H1 (cell line): ENCODE measurements at regions not wholly inside any gene's neighbourhood (a gene's known extent, or its start where the extent isn't known, plus 50 kb on each side); places are given as distances from the start of the nearest gene placed in this dataset.
A peak's percentile ranks its signal among the peaks of the same experiment; 100 is the strongest.

Experiments
- CTCF ChIA-PET: fragments of 300-600 bp; sonication (Branson Sonifier 250); formaldehyde crosslinking; loops from one replicate; lab custom pipeline; 2021; ENCODE audit not compliant: partially characterized antibody; lab: Charles Lee
- POLR2A ChIA-PET: fragments of 300-600 bp; sonication (Branson Sonifier 250); formaldehyde crosslinking; loops from one replicate; lab custom pipeline; 2021; ENCODE audit warnings: inconsistent platforms; ENCODE audit not compliant: partially characterized antibody; lab: Charles Lee
- DNase-seq, 2 experiments: peaks; one replicate each; pipeline versions ENCODE4 v3.0.0 to v3.0.0-alpha.2; 2010 to 2022; ENCODE audit warnings: low spot score in 2 of 2, low read depth in 1 of 2, mixed read lengths in 1 of 2
- FAIRE-seq: peaks from 2 replicates; lab custom pipeline; 2011; peaks lifted over from hg19 to GRCh38; lab: Jason Lieb, UNC
- H2AFZ ChIP-seq: 2 replicates; pipeline ENCODE4 v1.8.1; 2012; ENCODE audit warnings: low read length, inconsistent platforms
- H2AK5ac ChIP-seq: 2 replicates; pipeline ENCODE4 v1.6.1; 2013; ENCODE audit warnings: low read depth, low read length
- H2BK120ac ChIP-seq: replicated peaks from 2 replicates; pipeline ENCODE3; 2013; ENCODE audit warnings: low read depth, low read length, inconsistent platforms
- H2BK12ac ChIP-seq: 2 replicates; pipeline ENCODE4 v1.6.1; 2013; ENCODE audit warnings: low read depth, low read length
- H2BK15ac ChIP-seq: 2 replicates; pipeline ENCODE4 v1.6.1; 2013; ENCODE audit warnings: low read length
- H2BK20ac ChIP-seq: 2 replicates; pipeline ENCODE4 v1.6.1; 2013; ENCODE audit warnings: low read length
- H2BK5ac ChIP-seq: 2 replicates; pipeline ENCODE4 v1.6.1; 2013; ENCODE audit warnings: low read depth, low read length
- H3K14ac ChIP-seq: 2 replicates; pipeline ENCODE4 v1.6.1; 2013; ENCODE audit warnings: inconsistent platforms; ENCODE audit not compliant: insufficient read length
- H3K18ac ChIP-seq: 2 replicates; pipeline ENCODE4 v1.6.1; 2013; ENCODE audit warnings: low read length; ENCODE audit errors: extremely low read depth
- H3K23ac ChIP-seq: 2 replicates; pipeline ENCODE4 v1.6.1; 2013; ENCODE audit warnings: inconsistent platforms; ENCODE audit not compliant: insufficient read length
- H3K23me2 ChIP-seq: 2 replicates; pipeline ENCODE4 v1.6.1; 2013; ENCODE audit warnings: low read depth, low read length
- H3K27ac ChIP-seq: 2 replicates; pipeline ENCODE4 v1.6.1; 2011; ENCODE audit warnings: low read depth, low read length, inconsistent platforms
- H3K27me3 ChIP-seq, 4 experiments: replicated peaks in 1 of 4; 1 replicate in 1 of 4; 2 replicates in 3 of 4; pipeline versions ENCODE4 v1.6.1 to v1.8.1; 2011 to 2013; ENCODE audit warnings: low read length in 3 of 4, mild to moderate bottlenecking in 3 of 4, inconsistent platforms in 2 of 4, mixed read lengths in 2 of 4, moderate library complexity in 1 of 4; ENCODE audit not compliant: control insufficient read depth in 3 of 4, insufficient read depth in 3 of 4; ENCODE audit errors: extremely low read depth in 1 of 4
- H3K36me3 ChIP-seq, 4 experiments: 2 replicates each; pipeline versions ENCODE4 v1.6.1 to v1.8.1; 2011 to 2013; ENCODE audit warnings: mild to moderate bottlenecking in 4 of 4, low read length in 3 of 4, moderate library complexity in 2 of 4, control low read depth in 1 of 4, inconsistent platforms in 1 of 4; ENCODE audit not compliant: insufficient read depth in 4 of 4, control insufficient read depth in 2 of 4
- H3K4ac ChIP-seq: replicated peaks from 2 replicates; pipeline ENCODE3; 2013; ENCODE audit warnings: low read length, low read depth, mixed read lengths, inconsistent platforms; ENCODE audit not compliant: insufficient read length
- H3K4me1 ChIP-seq, 4 experiments: replicated peaks in 1 of 4; 1 replicate in 1 of 4; 2 replicates in 3 of 4; pipeline versions ENCODE4 v1.6.1 to v1.8.1; 2011 to 2013; ENCODE audit warnings: low read length in 3 of 4, inconsistent platforms in 2 of 4, mixed read lengths in 1 of 4; ENCODE audit not compliant: insufficient read depth in 4 of 4, control insufficient read depth in 3 of 4
- H3K4me2 ChIP-seq, 2 experiments: 2 replicates each; pipeline versions ENCODE4 v1.6.1 to v1.8.1; 2011 to 2013; ENCODE audit warnings: low read depth in 2 of 2, low read length in 2 of 2, control low read depth in 1 of 2, inconsistent platforms in 1 of 2, mild to moderate bottlenecking in 1 of 2; ENCODE audit not compliant: insufficient read depth in 1 of 2
- H3K4me3 ChIP-seq, 4 experiments: fragments of 200-600, 300-600 bp in 1 of 4; sonication (generic), shearing (Covaris generic), sonication (Bioruptor Twin) in 1 of 4; 2 replicates each; pipeline versions ENCODE4 v1.5.1 to v1.8.1; 2011 to 2016; ENCODE audit warnings: low read length in 4 of 4, low read depth in 3 of 4, control low read depth in 2 of 4, inconsistent platforms in 2 of 4, mild to moderate bottlenecking in 2 of 4, mixed read lengths in 1 of 4, moderate library complexity in 1 of 4; ENCODE audit not compliant: insufficient read depth in 2 of 4; ENCODE audit errors: extremely low read depth in 1 of 4
- H3K56ac ChIP-seq: replicated peaks from 2 replicates; pipeline ENCODE3; 2013; ENCODE audit warnings: low read depth, mild to moderate bottlenecking, mixed read lengths, low read length, inconsistent platforms; ENCODE audit not compliant: insufficient read length
- H3K79me1 ChIP-seq: 2 replicates; pipeline ENCODE4 v1.6.1; 2013; ENCODE audit warnings: low read depth, low read length, control low read depth
- H3K79me2 ChIP-seq, 2 experiments: 2 replicates each; pipeline versions ENCODE4 v1.6.1 to v1.8.1; 2012 to 2013; ENCODE audit warnings: low read length in 2 of 2, mild to moderate bottlenecking in 2 of 2, inconsistent platforms in 1 of 2; ENCODE audit not compliant: insufficient read depth in 2 of 2, control insufficient read depth in 1 of 2
- H3K9ac ChIP-seq, 4 experiments: replicated peaks in 1 of 4; 1 replicate in 1 of 4; 2 replicates in 3 of 4; pipeline versions ENCODE4 v1.6.1 to v1.8.1; 2011 to 2013; ENCODE audit warnings: low read depth in 3 of 4, low read length in 3 of 4, control low read depth in 2 of 4, mild to moderate bottlenecking in 2 of 4, moderate library complexity in 2 of 4, inconsistent platforms in 1 of 4; ENCODE audit errors: extremely low read depth in 1 of 4
- H3K9me3 ChIP-seq, 2 experiments: 2 replicates each; pipeline versions ENCODE4 v1.6.1 to v1.8.1; 2012 to 2013; ENCODE audit warnings: mild to moderate bottlenecking in 2 of 2, moderate library complexity in 2 of 2, control low read depth in 1 of 2, inconsistent platforms in 1 of 2, low read depth in 1 of 2, low read length in 1 of 2, mixed read lengths in 1 of 2; ENCODE audit not compliant: insufficient read depth in 2 of 2
- H4K20me1 ChIP-seq, 2 experiments: replicated peaks in 1 of 2; 2 replicates each; pipeline versions ENCODE3 to v1.8.1; 2011 to 2013; ENCODE audit warnings: inconsistent platforms in 2 of 2, low read length in 2 of 2, mild to moderate bottlenecking in 1 of 2; ENCODE audit not compliant: insufficient read depth in 2 of 2, control insufficient read depth in 1 of 2
- H4K5ac ChIP-seq: 2 replicates; pipeline ENCODE4 v1.6.1; 2013; ENCODE audit warnings: low read length, low read depth, mixed read lengths, inconsistent platforms; ENCODE audit not compliant: insufficient read length
- H4K8ac ChIP-seq: 2 replicates; pipeline ENCODE4 v1.8.0; 2013; ENCODE audit warnings: mild to moderate bottlenecking, moderate library complexity, low read length, inconsistent platforms; ENCODE audit not compliant: insufficient read depth; ENCODE audit errors: extremely low read depth
- H4K91ac ChIP-seq: replicated peaks from 2 replicates; pipeline ENCODE3; 2013; ENCODE audit warnings: low read length, mixed read lengths, inconsistent platforms; ENCODE audit not compliant: insufficient read length
- CBX5 ChIP-seq: fragments of 300-800, 300-1000 bp; sonication (generic); IDR thresholded peaks from 2 replicates; pipeline ENCODE4 v1.7.1; 2016; ENCODE audit warnings: antibody characterized with exemption, low read length, low read depth
- CEBPB ChIP-seq: IDR thresholded peaks from 2 replicates; pipeline ENCODE4 v1.6.1; 2012; ENCODE audit warnings: low read depth, low read length
- RAD21 ChIP-seq, 2 experiments: IDR thresholded peaks in 1 of 2; conservative IDR thresholded peaks in 1 of 2; 2 replicates each; pipeline ENCODE4 v1.6.1; 2011; ENCODE audit warnings: low read depth in 2 of 2, low read length in 2 of 2, improper control_type of control experiment in 1 of 2, inconsistent platforms in 1 of 2, mild to moderate bottlenecking in 1 of 2, moderate library complexity in 1 of 2
- SIX5 ChIP-seq: IDR thresholded peaks from 2 replicates; pipeline ENCODE4 v1.6.1; 2011; ENCODE audit warnings: mild to moderate bottlenecking, low read depth, low read length
- TAF7 ChIP-seq: optimal IDR thresholded peaks from 2 replicates; pipeline ENCODE3; 2011; ENCODE audit warnings: low read depth, mild to moderate bottlenecking, inconsistent platforms, low read length, moderate library complexity, borderline replicate concordance
- TEAD4 ChIP-seq: IDR thresholded peaks from 2 replicates; pipeline ENCODE4 v1.6.1; 2012; ENCODE audit warnings: low read depth, low read length, inconsistent platforms, mixed read lengths
- WGBS, 2 experiments: shearing (Covaris generic) in 1 of 2; methylation state at CpG; one replicate each; pipeline versions ENCODE4 v1.1.6 to v1.1.7; 2013 to 2015; ENCODE audit warnings: low lambda C conversion rate in 2 of 2, mixed read lengths in 2 of 2, inconsistent platforms in 1 of 2, low coverage in 1 of 2, missing lambda C conversion rate in 1 of 2; ENCODE audit not compliant: insufficient replicate concordance in 2 of 2, insufficient coverage in 1 of 2, insufficient read length in 1 of 2; ENCODE audit errors: extremely low coverage in 1 of 2, missing lambda C conversion rate in 1 of 2; 5-methylcytosine and 5-hydroxymethylcytosine counted together
- TF ChIP-seq, protein P1 (sequence below), 3 experiments: IDR thresholded peaks; 1 replicate in 2 of 3; 2 replicates in 1 of 3; pipeline versions ENCODE4 v1.5.1 to v1.6.1; 2011; ENCODE audit warnings: low read length in 3 of 3, mild to moderate bottlenecking in 3 of 3, inconsistent platforms in 2 of 3, low read depth in 1 of 3, moderate library complexity in 1 of 3; ENCODE audit not compliant: insufficient read depth in 1 of 3; ENCODE audit errors: control extremely low read depth in 1 of 3

DNA sequence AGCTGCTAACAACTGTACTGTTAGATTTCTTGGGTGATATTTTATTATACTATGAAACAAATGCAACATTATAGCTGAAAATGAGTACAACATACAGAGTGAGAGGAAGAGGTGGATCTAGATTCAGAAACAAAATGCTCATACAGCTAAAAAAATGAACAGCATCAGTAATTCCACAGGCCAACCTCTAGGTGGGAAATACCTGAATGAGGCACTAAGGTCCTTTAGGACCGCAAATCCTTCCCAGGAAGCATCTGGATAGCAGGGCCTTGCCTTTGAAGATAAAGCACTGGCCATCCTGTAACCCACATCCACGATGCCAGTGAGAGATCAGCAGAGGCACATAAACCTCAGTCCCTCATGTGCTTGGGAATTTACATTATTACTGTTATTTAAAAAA is 310.8 kb downstream of the YTHDC2 start:
- FAIRE-seq (peak; percentile 52), DNase-seq (no peak)
- no peak overlapping the region for H2BK5ac ChIP-seq
- H3K4me2 ChIP-seq = no peak overlapping the region
- H3K23ac ChIP-seq = no peak overlapping the region
- H2BK20ac ChIP-seq = no peak overlapping the region
- H3K9ac ChIP-seq = no peak overlapping the region
- H2BK12ac ChIP-seq = no peak overlapping the region
- H4K8ac ChIP-seq = no peak overlapping the region
- H4K91ac ChIP-seq = no peak overlapping the region
- H3K23me2 ChIP-seq = no peaks in the 10 kb centered on the region
- H3K4ac ChIP-seq = no peak overlapping the region
- peak overlapping the region; percentile 14 for H3K56ac ChIP-seq
- no peaks in the 10 kb centered on the region for H3K36me3 ChIP-seq
- no peak overlapping the region for H4K5ac ChIP-seq
- H3K9me3 ChIP-seq = 0 out of 4 replicates have a peak, but pooled peaks cover 0 to 2% of the 10 kb centered on the region in 2 experiments
- H3K79me2 ChIP-seq = no peaks in the 10 kb centered on the region
- H3K4me3 ChIP-seq = no peak overlapping the region
- no peak overlapping the region for H3K27ac ChIP-seq
- H2BK15ac ChIP-seq = no peak overlapping the region
- no peaks in the 10 kb centered on the region for H3K27me3 ChIP-seq
- H2AFZ ChIP-seq = no peak overlapping the region
- no peaks in the 10 kb centered on the region for H3K4me1 ChIP-seq
- H3K79me1 ChIP-seq = no peaks in the 10 kb centered on the region
- 92% methylated on average over 2 of the region's 2 CpGs; no CpG with 5 or more reads in 1 of the 2 experiments for WGBS, 2 experiments
- ChIA-PET POLR2A (no interaction called here), CTCF (interaction anchor here (0.7 to 2.6 kb wide), 21 partner anchors 9 to 723 kb away, joined by 3 to 9 read pairs (median 4); no protein-coding TSS in a partner anchor)
- no peak overlapping the region for H2BK120ac ChIP-seq
- H4K20me1 ChIP-seq = no peaks in the 10 kb centered on the region
- peak; percentile 45; the same call in 1 of the 2 replicates for TF ChIP-seq TEAD4
- TF ChIP-seq CEBPB = no peak
- TF ChIP-seq, protein P1, sequence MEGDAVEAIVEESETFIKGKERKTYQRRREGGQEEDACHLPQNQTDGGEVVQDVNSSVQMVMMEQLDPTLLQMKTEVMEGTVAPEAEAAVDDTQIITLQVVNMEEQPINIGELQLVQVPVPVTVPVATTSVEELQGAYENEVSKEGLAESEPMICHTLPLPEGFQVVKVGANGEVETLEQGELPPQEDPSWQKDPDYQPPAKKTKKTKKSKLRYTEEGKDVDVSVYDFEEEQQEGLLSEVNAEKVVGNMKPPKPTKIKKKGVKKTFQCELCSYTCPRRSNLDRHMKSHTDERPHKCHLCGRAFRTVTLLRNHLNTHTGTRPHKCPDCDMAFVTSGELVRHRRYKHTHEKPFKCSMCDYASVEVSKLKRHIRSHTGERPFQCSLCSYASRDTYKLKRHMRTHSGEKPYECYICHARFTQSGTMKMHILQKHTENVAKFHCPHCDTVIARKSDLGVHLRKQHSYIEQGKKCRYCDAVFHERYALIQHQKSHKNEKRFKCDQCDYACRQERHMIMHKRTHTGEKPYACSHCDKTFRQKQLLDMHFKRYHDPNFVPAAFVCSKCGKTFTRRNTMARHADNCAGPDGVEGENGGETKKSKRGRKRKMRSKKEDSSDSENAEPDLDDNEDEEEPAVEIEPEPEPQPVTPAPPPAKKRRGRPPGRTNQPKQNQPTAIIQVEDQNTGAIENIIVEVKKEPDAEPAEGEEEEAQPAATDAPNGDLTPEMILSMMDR (IDR thresholded peaks at IDR 0.05; ENCODE audit: control extremely low read depth in 1 of 3, insufficient read depth in 1 of 3, low read depth in 1 of 3, low read length in 3 of 3) = peak in 2 of 3 experiments; percentile 24 to 45; a peak in 2 of 4 replicates
- TF ChIP-seq TAF7 = no peak
- TF ChIP-seq SIX5 = no peak
- no peak for TF ChIP-seq CBX5
- TF ChIP-seq RAD21 (IDR thresholded peaks at IDR 0.05 in 1 of 2, conservative IDR thresholded peaks at IDR 0.05 in 1 of 2; ENCODE audit: low read depth in 2 of 2, low read length in 2 of 2) = peak; percentile 20 to 37; a peak in 3 of 4 replicates
- no peak overlapping the region for H2AK5ac ChIP-seq
- no peak overlapping the region for H3K18ac ChIP-seq
- no peak overlapping the region for H3K14ac ChIP-seq
